Neutrophil (primary cell): ENCODE measurements at regions not wholly inside any gene's neighbourhood (a gene's known extent, or its start where the extent isn't known, plus 50 kb on each side); places are given as distances from the start of the nearest gene placed in this dataset.

Experiments
- H3K27ac ChIP-seq: fragments of 200-600 bp; sonication (generic); 2 replicates; pipeline ENCODE4 v1.5.1; 2016; ENCODE audit warnings: mild to moderate bottlenecking, moderate library complexity
- H3K27me3 ChIP-seq: fragments of 200-600 bp; sonication (generic); 2 replicates; pipeline ENCODE4 v1.6.0; 2016; ENCODE audit warnings: mild to moderate bottlenecking
- H3K36me3 ChIP-seq: fragments of 200-600 bp; sonication (generic); 2 replicates; pipeline ENCODE4 v1.5.1; 2017
- H3K4me1 ChIP-seq, 2 experiments: fragments of 200-600 bp in 1 of 2; sonication (generic) in 1 of 2; 1 replicate in 1 of 2; 2 replicates in 1 of 2; pipeline versions ENCODE4 v1.5.1 to v1.6.1; 2013 to 2016; ENCODE audit warnings: low read depth in 1 of 2, low read length in 1 of 2, mild to moderate bottlenecking in 1 of 2, moderate library complexity in 1 of 2; ENCODE audit not compliant: control insufficient read depth in 1 of 2, insufficient read depth in 1 of 2
- H3K4me3 ChIP-seq, 2 experiments: fragments of 200-600 bp in 1 of 2; sonication (generic) in 1 of 2; 1 replicate in 1 of 2; 2 replicates in 1 of 2; pipeline ENCODE4 v1.5.1; 2013 to 2016; ENCODE audit warnings: low read depth in 1 of 2, low read length in 1 of 2, mild to moderate bottlenecking in 1 of 2, moderate library complexity in 1 of 2
- H3K9me3 ChIP-seq: fragments of 200-600 bp; sonication (generic); 2 replicates; pipeline ENCODE4 v1.5.1; 2016
- CTCF ChIP-seq: fragments of 200-600 bp; sonication (generic); IDR thresholded peaks from 2 replicates; pipeline ENCODE4 v1.5.1; 2016; ENCODE audit warnings: antibody characterized with exemption

GRCh38 chr12:3348055-3348454 lies 142.9 kb upstream of the PRMT8 start:
- Histone ChIP-seq H3K4me1 (no peaks in the 10 kb centered on the region), H3K27me3 (peaks cover 33% of the 10 kb centered on the region), H3K4me3 (no peak overlapping the region), H3K27ac (no peak overlapping the region), H3K36me3 (no peaks in the 10 kb centered on the region), H3K9me3 (no peaks in the 10 kb centered on the region)
- TF ChIP-seq CTCF: no peak

- Histone ChIP-seq H3K4me3 (no peak overlapping the region), H3K9me3 (no peaks in the 10 kb centered on the region), H3K27ac (no peak overlapping the region), H3K4me1 (no peaks in the 10 kb centered on the region), H3K36me3 (no peaks in the 10 kb centered on the region), H3K27me3 (peaks cover 34% of the 10 kb centered on the region)
- no peak for TF ChIP-seq CTCF
These were observed 140.6 kb upstream of the PRMT8 start for GRCh38 chr12:3350432-3350831.

DNA sequence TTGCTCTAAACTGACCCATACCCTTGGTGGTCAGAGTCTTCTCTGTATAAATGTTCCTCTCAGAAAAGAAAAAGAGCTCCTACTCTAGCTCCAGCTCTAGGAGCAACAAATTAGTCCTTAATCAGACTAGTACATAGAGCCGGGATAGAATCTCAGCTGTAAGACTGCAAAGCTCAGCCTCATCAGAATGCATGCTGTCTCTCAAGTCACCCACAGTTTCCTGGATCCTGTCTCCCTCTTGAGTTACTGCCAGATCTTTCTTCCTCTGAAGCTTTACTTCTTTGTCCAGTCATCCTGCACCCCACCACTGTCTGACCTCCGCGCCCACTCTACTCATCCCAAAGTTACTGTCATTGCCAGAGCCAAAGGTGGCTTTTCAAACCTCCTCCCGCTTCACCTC lies 139.3 kb upstream of the PRMT8 start:
- Histone ChIP-seq H3K9me3 (no peaks in the 10 kb centered on the region), H3K4me1 (no peaks in the 10 kb centered on the region), H3K4me3 (no peak overlapping the region), H3K36me3 (no peaks in the 10 kb centered on the region), H3K27me3 (peaks cover 37% of the 10 kb centered on the region), H3K27ac (no peak overlapping the region)
- no peak for TF ChIP-seq CTCF

GRCh38 chr12:3352230-3352629 lies 138.8 kb upstream of the PRMT8 start:
- no peaks in the 10 kb centered on the region for H3K4me1 ChIP-seq
- no peak for TF ChIP-seq CTCF
- H3K4me3 ChIP-seq: no peak overlapping the region
- no peak overlapping the region for H3K27ac ChIP-seq
- H3K27me3 ChIP-seq: peaks cover 42% of the 10 kb centered on the region
- H3K9me3 ChIP-seq: no peaks in the 10 kb centered on the region
- H3K36me3 ChIP-seq: no peaks in the 10 kb centered on the region

GRCh38 chr12:3353621-3354020 lies 137.4 kb upstream of the PRMT8 start:
- no peaks in the 10 kb centered on the region for H3K9me3 ChIP-seq

More at GRCh38 chr12:3353621-3354020, 137.4 kb upstream of the PRMT8 start:
- Histone ChIP-seq H3K27me3 (peaks cover 54% of the 10 kb centered on the region), H3K4me1 (no peaks in the 10 kb centered on the region), H3K4me3 (no peak overlapping the region), H3K36me3 (no peaks in the 10 kb centered on the region), H3K27ac (no peak overlapping the region)
- TF ChIP-seq CTCF: no peak
